ENCODE measurements at regions not wholly inside any gene's neighbourhood (a gene's known extent, or its start where the extent isn't known, plus 50 kb on each side); places are given as distances from the start of the nearest gene placed in this dataset.

DNA sequence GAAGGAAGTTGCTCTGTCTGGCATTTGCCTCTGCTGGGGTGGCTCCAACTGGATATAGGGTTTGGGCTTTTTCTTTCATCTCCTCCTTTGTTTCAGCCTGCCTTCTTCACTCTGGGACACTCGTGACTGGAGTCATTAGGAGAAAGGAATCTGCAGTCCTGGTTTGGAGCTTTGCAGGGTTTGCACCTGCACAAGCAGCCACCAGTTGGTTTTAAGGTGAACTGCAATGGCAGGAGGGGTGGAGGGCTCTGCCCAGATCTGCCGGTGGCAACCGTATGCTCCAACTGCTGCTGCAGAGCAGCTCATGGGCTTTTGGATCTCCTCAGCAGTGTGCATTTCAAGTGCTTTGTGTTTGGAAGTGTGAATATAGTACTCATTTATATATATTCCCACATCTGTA is 131.3 kb upstream of the MGAT5 start (continued):
- TF ChIP-seq, protein P1, sequence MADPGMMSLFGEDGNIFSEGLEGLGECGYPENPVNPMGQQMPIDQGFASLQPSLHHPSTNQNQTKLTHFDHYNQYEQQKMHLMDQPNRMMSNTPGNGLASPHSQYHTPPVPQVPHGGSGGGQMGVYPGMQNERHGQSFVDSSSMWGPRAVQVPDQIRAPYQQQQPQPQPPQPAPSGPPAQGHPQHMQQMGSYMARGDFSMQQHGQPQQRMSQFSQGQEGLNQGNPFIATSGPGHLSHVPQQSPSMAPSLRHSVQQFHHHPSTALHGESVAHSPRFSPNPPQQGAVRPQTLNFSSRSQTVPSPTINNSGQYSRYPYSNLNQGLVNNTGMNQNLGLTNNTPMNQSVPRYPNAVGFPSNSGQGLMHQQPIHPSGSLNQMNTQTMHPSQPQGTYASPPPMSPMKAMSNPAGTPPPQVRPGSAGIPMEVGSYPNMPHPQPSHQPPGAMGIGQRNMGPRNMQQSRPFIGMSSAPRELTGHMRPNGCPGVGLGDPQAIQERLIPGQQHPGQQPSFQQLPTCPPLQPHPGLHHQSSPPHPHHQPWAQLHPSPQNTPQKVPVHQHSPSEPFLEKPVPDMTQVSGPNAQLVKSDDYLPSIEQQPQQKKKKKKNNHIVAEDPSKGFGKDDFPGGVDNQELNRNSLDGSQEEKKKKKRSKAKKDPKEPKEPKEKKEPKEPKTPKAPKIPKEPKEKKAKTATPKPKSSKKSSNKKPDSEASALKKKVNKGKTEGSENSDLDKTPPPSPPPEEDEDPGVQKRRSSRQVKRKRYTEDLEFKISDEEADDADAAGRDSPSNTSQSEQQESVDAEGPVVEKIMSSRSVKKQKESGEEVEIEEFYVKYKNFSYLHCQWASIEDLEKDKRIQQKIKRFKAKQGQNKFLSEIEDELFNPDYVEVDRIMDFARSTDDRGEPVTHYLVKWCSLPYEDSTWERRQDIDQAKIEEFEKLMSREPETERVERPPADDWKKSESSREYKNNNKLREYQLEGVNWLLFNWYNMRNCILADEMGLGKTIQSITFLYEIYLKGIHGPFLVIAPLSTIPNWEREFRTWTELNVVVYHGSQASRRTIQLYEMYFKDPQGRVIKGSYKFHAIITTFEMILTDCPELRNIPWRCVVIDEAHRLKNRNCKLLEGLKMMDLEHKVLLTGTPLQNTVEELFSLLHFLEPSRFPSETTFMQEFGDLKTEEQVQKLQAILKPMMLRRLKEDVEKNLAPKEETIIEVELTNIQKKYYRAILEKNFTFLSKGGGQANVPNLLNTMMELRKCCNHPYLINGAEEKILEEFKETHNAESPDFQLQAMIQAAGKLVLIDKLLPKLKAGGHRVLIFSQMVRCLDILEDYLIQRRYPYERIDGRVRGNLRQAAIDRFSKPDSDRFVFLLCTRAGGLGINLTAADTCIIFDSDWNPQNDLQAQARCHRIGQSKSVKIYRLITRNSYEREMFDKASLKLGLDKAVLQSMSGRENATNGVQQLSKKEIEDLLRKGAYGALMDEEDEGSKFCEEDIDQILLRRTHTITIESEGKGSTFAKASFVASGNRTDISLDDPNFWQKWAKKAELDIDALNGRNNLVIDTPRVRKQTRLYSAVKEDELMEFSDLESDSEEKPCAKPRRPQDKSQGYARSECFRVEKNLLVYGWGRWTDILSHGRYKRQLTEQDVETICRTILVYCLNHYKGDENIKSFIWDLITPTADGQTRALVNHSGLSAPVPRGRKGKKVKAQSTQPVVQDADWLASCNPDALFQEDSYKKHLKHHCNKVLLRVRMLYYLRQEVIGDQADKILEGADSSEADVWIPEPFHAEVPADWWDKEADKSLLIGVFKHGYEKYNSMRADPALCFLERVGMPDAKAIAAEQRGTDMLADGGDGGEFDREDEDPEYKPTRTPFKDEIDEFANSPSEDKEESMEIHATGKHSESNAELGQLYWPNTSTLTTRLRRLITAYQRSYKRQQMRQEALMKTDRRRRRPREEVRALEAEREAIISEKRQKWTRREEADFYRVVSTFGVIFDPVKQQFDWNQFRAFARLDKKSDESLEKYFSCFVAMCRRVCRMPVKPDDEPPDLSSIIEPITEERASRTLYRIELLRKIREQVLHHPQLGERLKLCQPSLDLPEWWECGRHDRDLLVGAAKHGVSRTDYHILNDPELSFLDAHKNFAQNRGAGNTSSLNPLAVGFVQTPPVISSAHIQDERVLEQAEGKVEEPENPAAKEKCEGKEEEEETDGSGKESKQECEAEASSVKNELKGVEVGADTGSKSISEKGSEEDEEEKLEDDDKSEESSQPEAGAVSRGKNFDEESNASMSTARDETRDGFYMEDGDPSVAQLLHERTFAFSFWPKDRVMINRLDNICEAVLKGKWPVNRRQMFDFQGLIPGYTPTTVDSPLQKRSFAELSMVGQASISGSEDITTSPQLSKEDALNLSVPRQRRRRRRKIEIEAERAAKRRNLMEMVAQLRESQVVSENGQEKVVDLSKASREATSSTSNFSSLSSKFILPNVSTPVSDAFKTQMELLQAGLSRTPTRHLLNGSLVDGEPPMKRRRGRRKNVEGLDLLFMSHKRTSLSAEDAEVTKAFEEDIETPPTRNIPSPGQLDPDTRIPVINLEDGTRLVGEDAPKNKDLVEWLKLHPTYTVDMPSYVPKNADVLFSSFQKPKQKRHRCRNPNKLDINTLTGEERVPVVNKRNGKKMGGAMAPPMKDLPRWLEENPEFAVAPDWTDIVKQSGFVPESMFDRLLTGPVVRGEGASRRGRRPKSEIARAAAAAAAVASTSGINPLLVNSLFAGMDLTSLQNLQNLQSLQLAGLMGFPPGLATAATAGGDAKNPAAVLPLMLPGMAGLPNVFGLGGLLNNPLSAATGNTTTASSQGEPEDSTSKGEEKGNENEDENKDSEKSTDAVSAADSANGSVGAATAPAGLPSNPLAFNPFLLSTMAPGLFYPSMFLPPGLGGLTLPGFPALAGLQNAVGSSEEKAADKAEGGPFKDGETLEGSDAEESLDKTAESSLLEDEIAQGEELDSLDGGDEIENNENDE (IDR thresholded peaks at IDR 0.05; ENCODE audit: insufficient replicate concordance, low read length), result no peak
- TF ChIP-seq CHD1 (IDR thresholded peaks at IDR 0.05; ENCODE audit: low read depth, low read length), result no peak
- TF ChIP-seq BACH1 (IDR thresholded peaks at IDR 0.05; ENCODE audit: low read length), result no peak
- TF ChIP-seq RNF2 (IDR thresholded peaks at IDR 0.05; ENCODE audit: borderline replicate concordance, low read depth, low read length, missing control alignments, poor library complexity, severe bottlenecking), result no peak
- TF ChIP-seq JUN (IDR thresholded peaks at IDR 0.05; ENCODE audit: low read depth, low read length), result no peak

All from H1 (cell line).